ENCODE measurements at regions not wholly inside any gene's neighbourhood (a gene's known extent, or its start where the extent isn't known, plus 50 kb on each side); places are given as distances from the start of the nearest gene placed in this dataset.

DNA sequence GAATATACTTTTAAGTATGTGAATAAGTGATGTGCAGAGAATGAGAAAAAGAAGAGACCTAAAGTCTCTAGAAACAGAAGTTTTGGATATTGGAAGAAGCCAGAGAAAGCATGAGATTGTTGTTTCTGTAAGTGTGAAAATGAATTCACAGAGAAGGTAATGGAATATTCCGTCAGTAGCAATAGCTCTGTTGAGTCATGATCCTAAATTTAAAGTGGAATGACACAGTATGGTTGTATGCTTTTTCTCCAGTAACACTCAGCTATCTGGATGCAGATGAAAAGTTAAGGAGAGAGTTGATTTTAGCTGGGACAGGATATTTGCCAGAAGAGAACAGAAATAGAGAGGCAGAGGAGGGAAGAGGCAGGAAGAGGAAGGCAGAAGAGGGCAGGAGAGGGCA is 1166.3 kb downstream of the GALC start:
- no peak for TF ChIP-seq POLR2A (IDR thresholded peaks at IDR 0.05)
- no peak for TF ChIP-seq CTCF (IDR thresholded peaks at IDR 0.05)
- 25 to 44% methylated on average over 1 of the region's 1 CpG for WGBS, 2 donors

GRCh38 chr14:86824167-86824566 is 1168.8 kb downstream of the GALC start:
- DNase-seq (ENCODE audit: low spot score in 2 of 2), result no peak
- 88 to 90% methylated on average over 2 of the region's 2 CpGs for WGBS, 2 donors
- TF ChIP-seq CTCF (IDR thresholded peaks at IDR 0.05) (no peak), POLR2A (IDR thresholded peaks at IDR 0.05) (no peak)
- no peak overlapping the region for H3K4me3 ChIP-seq (ENCODE audit: low read depth, poor library complexity, severe bottlenecking)
- intact Hi-C loops (cut with DNase I; ENCODE audit: low total_unique reads), result no loop called here

More for the DNA sequence above, 1166.3 kb downstream of the GALC start:
- H3K4me3 ChIP-seq (ENCODE audit: low read depth, poor library complexity, severe bottlenecking), result no peak overlapping the region
- DNase-seq (ENCODE audit: low spot score in 2 of 2), result no peak
- intact Hi-C loops (cut with DNase I; ENCODE audit: low total_unique reads), result no loop called here

DNA sequence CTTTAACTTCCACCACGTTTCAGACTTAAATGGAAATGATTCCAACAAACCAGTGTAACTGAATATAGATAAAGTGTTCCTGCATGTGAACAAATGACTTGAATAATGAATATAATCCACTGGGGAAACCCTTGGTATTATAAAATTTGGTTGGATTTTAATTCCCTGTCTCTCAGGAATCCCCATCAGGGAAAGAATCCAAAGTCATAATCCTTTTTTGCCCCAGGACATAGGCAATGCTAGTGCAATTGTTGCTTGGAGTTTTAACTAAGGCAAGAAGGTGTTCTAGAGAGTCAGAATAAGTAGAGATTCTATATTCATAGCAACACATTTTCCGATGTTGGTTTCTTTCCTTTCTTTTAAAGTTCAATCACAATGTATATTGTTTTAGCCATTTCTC is 1169.4 kb downstream of the GALC start:
- intact Hi-C loops (cut with DNase I; ENCODE audit: low total_unique reads), result no loop called here
- WGBS, 2 donors, result 43 to 45% methylated on average over 2 of the region's 2 CpGs

DNA sequence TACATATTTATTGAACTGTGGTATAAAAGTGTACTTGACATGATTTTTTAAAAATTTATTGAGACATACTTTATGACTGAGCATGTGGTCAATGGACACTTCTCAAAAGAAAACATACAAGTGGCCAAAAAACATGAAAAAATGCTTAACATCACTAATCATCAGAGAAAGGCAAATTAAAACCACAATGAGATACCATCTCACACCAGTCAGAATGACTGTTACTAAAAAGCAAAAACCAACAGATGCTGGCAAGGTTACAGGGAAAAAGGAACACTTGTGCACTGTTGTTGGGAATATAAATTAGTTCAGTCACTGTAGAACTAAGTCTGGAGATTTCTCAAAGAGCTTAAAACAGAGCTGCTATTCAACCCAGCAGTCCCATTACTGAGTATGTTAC is 1177.6 kb downstream of the GALC start:
- intact Hi-C loops (cut with DNase I; ENCODE audit: low total_unique reads), result no loop called here

More for the DNA sequence above, 1169.4 kb downstream of the GALC start:
- no peak overlapping the region for H3K4me3 ChIP-seq (ENCODE audit: low read depth, poor library complexity, severe bottlenecking)
- DNase-seq (ENCODE audit: low spot score in 2 of 2), result no peak
- TF ChIP-seq POLR2A (IDR thresholded peaks at IDR 0.05), result no peak
- no peak for TF ChIP-seq CTCF (IDR thresholded peaks at IDR 0.05)

GRCh38 chr14:86802726-86803125 is 1190.3 kb downstream of the GALC start:
- no peak overlapping the region for H3K4me3 ChIP-seq (ENCODE audit: low read depth, poor library complexity, severe bottlenecking)
- intact Hi-C loops (cut with DNase I; ENCODE audit: low total_unique reads), result no loop called here
- no peak for DNase-seq (ENCODE audit: low spot score in 2 of 2)
- TF ChIP-seq POLR2A (IDR thresholded peaks at IDR 0.05) (no peak), CTCF (IDR thresholded peaks at IDR 0.05) (no peak)
- WGBS, 2 donors, result 50 to 76% methylated on average over 2 of the region's 2 CpGs

More for the DNA sequence above, 1177.6 kb downstream of the GALC start:
- TF ChIP-seq POLR2A (IDR thresholded peaks at IDR 0.05), result no peak
- no peak for TF ChIP-seq CTCF (IDR thresholded peaks at IDR 0.05)
- DNase-seq (ENCODE audit: low spot score in 2 of 2), result no peak
- no peak overlapping the region for H3K4me3 ChIP-seq (ENCODE audit: low read depth, poor library complexity, severe bottlenecking)

- WGBS, 2 donors, result 33 to 35% methylated on average over 2 of the region's 2 CpGs
- TF ChIP-seq POLR2A (IDR thresholded peaks at IDR 0.05), result no peak
- no peak for TF ChIP-seq CTCF (IDR thresholded peaks at IDR 0.05)
- H3K4me3 ChIP-seq (ENCODE audit: low read depth, poor library complexity, severe bottlenecking), result no peak overlapping the region
- intact Hi-C loops (cut with DNase I; ENCODE audit: low total_unique reads), result no loop called here
- DNase-seq (ENCODE audit: low spot score in 2 of 2), result peak in 1 of 2 donors; percentile 18
These were observed 1193.7 kb downstream of the GALC start for GRCh38 chr14:86799244-86799647.
